ENCODE measurements at regions not wholly inside any gene's neighbourhood (a gene's known extent, or its start where the extent isn't known, plus 50 kb on each side); places are given as distances from the start of the nearest gene placed in this dataset.
"Not testable (repeated sequence)": the region's sequence is repeated elsewhere in the genome, so short reads cannot be mapped to it uniquely, and the experiment has no call there.

DNA sequence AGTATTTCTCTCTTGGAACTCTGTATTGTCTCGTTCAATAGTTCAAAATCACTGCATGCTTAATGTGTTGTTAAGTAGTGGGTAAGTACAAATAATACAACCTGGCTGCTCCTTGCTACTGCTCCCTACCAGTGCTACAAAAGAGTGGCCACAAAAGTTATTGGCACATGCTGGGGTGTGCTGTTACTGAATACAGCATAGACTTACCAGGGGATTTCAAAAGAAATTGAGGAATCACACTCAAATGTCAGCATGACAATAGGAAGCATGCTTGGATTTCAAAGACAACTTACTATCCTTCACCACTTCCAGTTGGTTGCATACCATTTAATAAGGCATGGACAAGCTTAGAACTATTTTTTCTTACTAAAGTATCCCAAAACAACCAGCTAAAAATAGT, 1041.3 kb upstream of the SPRY2 start:
- no peaks in the 10 kb centered on the region for H3K9me3 ChIP-seq (ENCODE audit: control insufficient read depth, insufficient read depth, low read length)
- no peak overlapping the region for H3K9ac ChIP-seq (ENCODE audit: low read depth, low read length)
- no peaks in the 10 kb centered on the region for H3K36me3 ChIP-seq (ENCODE audit: control insufficient read depth, insufficient read depth, low read length)
- peaks cover 6% of the 10 kb centered on the region for H3K4me1 ChIP-seq (ENCODE audit: control insufficient read depth, insufficient read depth, low read length)
- H3K4me3 ChIP-seq (ENCODE audit: low read depth, low read length) = no peak overlapping the region
- no peaks in the 10 kb centered on the region for H3K27me3 ChIP-seq (ENCODE audit: control insufficient read depth, insufficient read depth, low read length)

DNA sequence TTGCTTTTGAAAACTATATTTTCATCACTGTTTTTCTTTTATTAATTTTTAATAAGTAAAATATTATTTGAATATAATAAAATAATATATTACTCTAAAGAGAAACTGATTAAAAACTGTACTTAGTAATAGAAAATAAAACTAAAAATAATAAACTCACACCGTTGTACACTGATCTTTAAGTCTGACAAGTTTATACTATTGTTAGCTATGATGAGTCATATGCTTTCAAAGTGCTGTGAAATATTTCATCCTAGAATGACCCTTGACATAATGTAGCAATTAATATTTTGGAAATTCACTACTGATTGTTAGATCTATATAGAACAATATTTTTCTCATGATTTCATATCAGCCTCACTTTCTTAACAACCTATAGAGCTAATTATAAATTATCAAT, 1040.6 kb upstream of the SPRY2 start:
- no peaks in the 10 kb centered on the region for H3K9me3 ChIP-seq (ENCODE audit: control insufficient read depth, insufficient read depth, low read length)
- no peaks in the 10 kb centered on the region for H3K36me3 ChIP-seq (ENCODE audit: control insufficient read depth, insufficient read depth, low read length)
- H3K4me3 ChIP-seq (ENCODE audit: low read depth, low read length) = no peak overlapping the region
- H3K9ac ChIP-seq (ENCODE audit: low read depth, low read length) = no peak overlapping the region
- H3K4me1 ChIP-seq (ENCODE audit: control insufficient read depth, insufficient read depth, low read length) = peaks cover 6% of the 10 kb centered on the region
- no peaks in the 10 kb centered on the region for H3K27me3 ChIP-seq (ENCODE audit: control insufficient read depth, insufficient read depth, low read length)

DNA sequence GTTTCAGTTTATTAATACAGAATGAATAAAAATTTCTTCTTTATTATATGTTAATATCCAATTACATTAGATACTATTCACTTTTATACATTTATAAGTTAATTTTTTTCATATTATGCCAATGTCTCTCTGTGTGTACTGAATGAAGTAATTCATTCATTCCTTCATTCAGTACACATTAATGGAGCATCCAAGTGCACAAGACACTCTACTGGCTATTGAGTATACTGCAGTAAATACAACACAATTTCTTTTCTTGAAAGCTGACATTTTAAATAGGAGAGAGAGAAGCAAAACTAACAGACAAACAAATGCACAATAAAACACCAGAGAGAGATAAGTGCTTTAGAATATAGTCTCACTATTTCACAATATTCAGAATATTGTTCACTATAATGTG, 1038.3 kb upstream of the SPRY2 start:
- no peak overlapping the region for H3K9ac ChIP-seq (ENCODE audit: low read depth, low read length)
- H3K36me3 ChIP-seq (ENCODE audit: control insufficient read depth, insufficient read depth, low read length) = no peaks in the 10 kb centered on the region

DNA sequence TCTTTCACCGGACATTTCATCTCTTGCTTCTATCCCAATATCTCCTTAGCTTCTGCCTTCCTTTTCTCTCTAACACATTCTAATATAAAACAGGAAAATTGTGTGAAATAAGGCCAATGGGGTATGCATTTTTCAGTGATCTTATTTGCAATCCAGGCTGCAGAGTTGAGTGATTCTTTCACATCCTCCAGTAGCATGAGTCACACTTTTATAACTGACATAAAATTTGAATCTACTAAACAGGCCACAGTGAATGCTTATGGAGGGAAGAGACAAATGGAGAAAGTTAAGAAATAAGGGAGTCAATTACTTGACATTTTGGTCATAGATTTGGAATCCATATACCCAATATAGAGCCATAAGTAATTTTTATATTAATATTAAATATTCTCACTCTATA, 1037.0 kb upstream of the SPRY2 start:
- Histone ChIP-seq H3K4me1 (ENCODE audit: control insufficient read depth, insufficient read depth, low read length) (peaks cover 6% of the 10 kb centered on the region), H3K9ac (ENCODE audit: low read depth, low read length) (no peak overlapping the region), H3K36me3 (ENCODE audit: control insufficient read depth, insufficient read depth, low read length) (no peaks in the 10 kb centered on the region), H3K9me3 (ENCODE audit: control insufficient read depth, insufficient read depth, low read length) (no peaks in the 10 kb centered on the region), H3K4me3 (ENCODE audit: low read depth, low read length) (no peak overlapping the region), H3K27me3 (ENCODE audit: control insufficient read depth, insufficient read depth, low read length) (no peaks in the 10 kb centered on the region)

More for the DNA sequence above, 1038.3 kb upstream of the SPRY2 start:
- Histone ChIP-seq H3K4me1 (ENCODE audit: control insufficient read depth, insufficient read depth, low read length) (peaks cover 6% of the 10 kb centered on the region), H3K4me3 (ENCODE audit: low read depth, low read length) (no peak overlapping the region), H3K27me3 (ENCODE audit: control insufficient read depth, insufficient read depth, low read length) (no peaks in the 10 kb centered on the region), H3K9me3 (ENCODE audit: control insufficient read depth, insufficient read depth, low read length) (no peaks in the 10 kb centered on the region)

DNA sequence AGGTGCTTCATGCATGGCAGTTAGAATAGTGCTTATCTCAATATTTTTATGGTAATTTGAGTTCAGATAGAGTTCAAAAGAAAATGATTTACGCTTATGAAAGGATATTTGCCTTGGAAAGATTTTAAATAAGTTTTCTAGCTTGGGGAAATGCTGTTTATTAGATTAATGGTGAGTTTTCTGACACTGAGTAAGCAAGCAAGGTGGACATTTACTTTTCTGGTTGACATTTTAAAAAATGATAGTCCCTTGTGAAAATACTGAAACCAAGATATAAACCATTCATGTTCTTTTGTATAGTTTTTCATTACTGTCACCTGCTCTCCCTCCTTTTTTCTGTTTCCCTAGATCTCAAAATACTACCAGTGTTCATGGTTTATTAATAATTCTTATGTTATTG, 1034.8 kb upstream of the SPRY2 start:
- no peaks in the 10 kb centered on the region for H3K9me3 ChIP-seq (ENCODE audit: control insufficient read depth, insufficient read depth, low read length)
- no peak overlapping the region for H3K9ac ChIP-seq (ENCODE audit: low read depth, low read length)
- H3K36me3 ChIP-seq (ENCODE audit: control insufficient read depth, insufficient read depth, low read length) = no peaks in the 10 kb centered on the region
- no peaks in the 10 kb centered on the region for H3K27me3 ChIP-seq (ENCODE audit: control insufficient read depth, insufficient read depth, low read length)
- H3K4me3 ChIP-seq (ENCODE audit: low read depth, low read length) = no peak overlapping the region
- H3K4me1 ChIP-seq (ENCODE audit: control insufficient read depth, insufficient read depth, low read length) = no peaks in the 10 kb centered on the region

DNA sequence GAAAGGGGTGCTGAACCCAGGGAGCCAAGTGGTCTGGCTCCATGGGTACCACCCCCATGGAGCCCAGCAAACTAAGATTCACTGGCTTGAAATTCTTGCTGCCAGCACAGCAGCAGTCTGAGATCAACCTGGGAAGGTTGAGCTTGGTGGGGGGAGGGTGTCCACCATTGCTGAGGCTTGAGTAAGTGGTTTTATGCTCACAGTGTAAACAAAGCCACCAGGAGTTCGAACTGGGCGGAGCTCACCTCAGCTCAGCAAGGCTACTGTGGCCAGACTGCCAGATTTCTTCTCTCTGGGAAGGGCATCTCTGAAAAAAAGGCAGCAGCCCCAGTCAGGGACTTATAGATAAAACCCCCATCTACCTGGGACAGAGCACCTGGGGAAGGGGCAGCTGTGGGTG, 1021.8 kb upstream of the SPRY2 start:
- not testable (repeated sequence) for H3K9ac ChIP-seq (ENCODE audit: low read depth, low read length); H3K9me3 ChIP-seq (ENCODE audit: control insufficient read depth, insufficient read depth, low read length); H3K4me1 ChIP-seq (ENCODE audit: control insufficient read depth, insufficient read depth, low read length); H3K4me3 ChIP-seq (ENCODE audit: low read depth, low read length); H3K27me3 ChIP-seq (ENCODE audit: control insufficient read depth, insufficient read depth, low read length); H3K36me3 ChIP-seq (ENCODE audit: control insufficient read depth, insufficient read depth, low read length)

DNA sequence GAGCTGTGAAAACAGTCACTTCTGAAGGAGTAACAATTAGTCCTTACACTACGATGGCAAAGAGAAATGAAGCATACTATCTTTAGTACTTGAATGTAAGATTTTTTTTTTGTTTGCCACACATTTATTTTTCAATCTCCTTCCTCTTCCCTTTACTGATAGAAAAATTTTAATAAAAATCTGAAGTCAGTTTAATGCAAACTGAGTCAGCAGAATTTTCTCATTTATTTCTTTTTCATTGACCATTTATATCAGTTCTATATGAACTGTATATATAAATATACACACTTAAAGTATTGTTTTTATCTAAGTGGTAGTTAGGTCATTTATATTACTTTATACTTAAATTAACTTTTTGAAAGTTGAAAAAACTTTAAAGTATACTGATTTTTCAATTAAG, 1009.1 kb upstream of the SPRY2 start:
- no peaks in the 10 kb centered on the region for H3K4me1 ChIP-seq (ENCODE audit: control insufficient read depth, insufficient read depth, low read length)

DNA sequence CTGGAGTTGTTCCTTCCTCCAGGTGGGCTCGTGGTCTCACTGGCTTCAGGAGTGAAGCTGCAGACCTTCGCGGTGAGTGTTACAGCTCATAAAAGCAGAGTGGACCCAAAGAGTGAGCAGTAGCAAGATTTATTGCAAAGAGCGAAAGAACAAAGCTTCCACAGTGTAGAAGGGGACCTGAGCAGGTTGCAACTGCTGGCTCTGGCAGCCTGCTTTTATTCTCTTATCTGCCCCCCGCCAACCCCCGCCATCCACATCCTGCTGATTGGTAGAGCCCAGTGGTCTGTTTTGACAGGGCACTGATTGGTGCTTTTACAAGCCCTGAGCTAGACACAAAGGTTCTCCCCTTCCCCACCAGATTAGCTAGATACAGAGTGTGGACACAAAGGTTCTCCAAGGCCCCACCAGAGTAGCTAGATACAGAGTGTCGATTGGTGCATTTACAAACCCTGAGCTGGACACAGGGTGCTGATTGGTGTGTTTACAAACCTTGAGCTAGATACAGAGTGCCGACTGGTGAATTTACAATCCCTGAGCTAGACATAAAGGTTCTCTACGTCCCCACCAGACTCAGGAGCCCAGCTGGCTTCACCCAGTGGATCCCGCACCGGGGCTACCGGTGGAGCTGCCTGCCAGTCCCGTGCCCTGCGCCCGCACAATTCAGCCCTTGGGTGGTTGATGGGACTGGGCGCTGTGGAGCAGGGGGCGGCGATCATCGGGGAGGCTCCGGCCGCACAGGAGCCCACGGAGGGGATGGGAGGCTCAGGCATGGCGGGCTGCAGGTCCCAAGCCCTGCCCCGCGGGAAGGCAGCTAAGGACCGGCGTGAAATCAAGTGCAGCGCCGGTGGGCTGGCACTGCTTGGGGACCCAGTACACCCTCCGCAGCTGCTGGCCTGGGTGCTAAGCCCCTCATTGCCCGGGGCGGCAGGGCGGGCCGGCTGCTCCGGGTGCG, 999.5 kb upstream of the SPRY2 start:
- not testable (repeated sequence) for H3K4me3 ChIP-seq (ENCODE audit: low read depth, low read length); H3K9me3 ChIP-seq (ENCODE audit: control insufficient read depth, insufficient read depth, low read length); H3K27me3 ChIP-seq (ENCODE audit: control insufficient read depth, insufficient read depth, low read length); H3K36me3 ChIP-seq (ENCODE audit: control insufficient read depth, insufficient read depth, low read length); H3K4me1 ChIP-seq (ENCODE audit: control insufficient read depth, insufficient read depth, low read length); H3K9ac ChIP-seq (ENCODE audit: low read depth, low read length)

More for the DNA sequence above, 1009.1 kb upstream of the SPRY2 start:
- Histone ChIP-seq H3K9me3 (ENCODE audit: control insufficient read depth, insufficient read depth, low read length) (no peaks in the 10 kb centered on the region), H3K36me3 (ENCODE audit: control insufficient read depth, insufficient read depth, low read length) (no peaks in the 10 kb centered on the region), H3K4me3 (ENCODE audit: low read depth, low read length) (no peak overlapping the region), H3K9ac (ENCODE audit: low read depth, low read length) (no peak overlapping the region), H3K27me3 (ENCODE audit: control insufficient read depth, insufficient read depth, low read length) (no peaks in the 10 kb centered on the region)

DNA sequence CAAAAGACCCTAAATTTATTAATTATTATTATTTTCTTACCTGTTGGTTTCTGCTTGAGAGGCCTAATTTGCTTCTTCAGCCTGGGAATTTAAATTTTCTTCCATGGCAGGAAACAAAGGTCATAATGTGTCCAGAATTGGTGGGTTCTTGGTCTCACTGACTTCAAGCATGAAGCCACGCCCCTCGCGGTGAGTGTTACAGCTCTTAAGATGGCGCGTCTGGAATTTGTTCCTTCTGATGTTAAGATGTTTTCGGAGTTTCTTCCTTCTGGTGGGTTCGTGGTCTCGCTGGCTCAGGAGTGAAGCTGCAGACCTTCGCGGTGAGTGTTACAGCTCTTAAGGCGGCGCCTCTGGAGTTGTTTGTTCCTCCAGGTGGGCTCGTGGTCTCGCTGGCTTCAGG, 998.7 kb upstream of the SPRY2 start:
- H3K9me3 ChIP-seq (ENCODE audit: control insufficient read depth, insufficient read depth, low read length); H3K27me3 ChIP-seq (ENCODE audit: control insufficient read depth, insufficient read depth, low read length); H3K4me1 ChIP-seq (ENCODE audit: control insufficient read depth, insufficient read depth, low read length); H3K9ac ChIP-seq (ENCODE audit: low read depth, low read length); H3K4me3 ChIP-seq (ENCODE audit: low read depth, low read length); H3K36me3 ChIP-seq (ENCODE audit: control insufficient read depth, insufficient read depth, low read length): not testable (repeated sequence)

DNA sequence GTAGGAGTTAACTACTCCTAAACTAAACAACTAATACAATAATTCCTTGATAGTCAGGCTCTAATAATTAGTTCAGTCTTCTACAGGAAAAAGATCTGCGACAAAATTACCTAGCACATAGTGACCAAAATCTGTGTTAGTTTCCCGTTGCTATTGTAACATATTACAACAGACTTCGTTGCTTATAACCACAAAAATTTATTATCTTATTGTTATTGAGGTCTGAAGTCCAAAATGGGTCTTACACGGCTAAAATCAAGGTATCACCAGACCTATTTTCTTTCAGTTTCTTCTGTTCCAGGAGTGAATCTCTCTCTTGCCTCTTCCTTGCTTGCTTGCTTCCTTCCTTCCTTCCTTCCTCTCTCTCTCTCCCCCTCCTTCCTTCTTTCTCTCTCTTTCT, 993.6 kb upstream of the SPRY2 start:
- no peak overlapping the region for H3K4me3 ChIP-seq (ENCODE audit: low read depth, low read length)
- no peaks in the 10 kb centered on the region for H3K4me1 ChIP-seq (ENCODE audit: control insufficient read depth, insufficient read depth, low read length)
- H3K9me3 ChIP-seq (ENCODE audit: control insufficient read depth, insufficient read depth, low read length) = peaks cover 2% of the 10 kb centered on the region
- H3K27me3 ChIP-seq (ENCODE audit: control insufficient read depth, insufficient read depth, low read length) = no peaks in the 10 kb centered on the region
- H3K36me3 ChIP-seq (ENCODE audit: control insufficient read depth, insufficient read depth, low read length) = no peaks in the 10 kb centered on the region
- H3K9ac ChIP-seq (ENCODE audit: low read depth, low read length) = no peak overlapping the region

DNA sequence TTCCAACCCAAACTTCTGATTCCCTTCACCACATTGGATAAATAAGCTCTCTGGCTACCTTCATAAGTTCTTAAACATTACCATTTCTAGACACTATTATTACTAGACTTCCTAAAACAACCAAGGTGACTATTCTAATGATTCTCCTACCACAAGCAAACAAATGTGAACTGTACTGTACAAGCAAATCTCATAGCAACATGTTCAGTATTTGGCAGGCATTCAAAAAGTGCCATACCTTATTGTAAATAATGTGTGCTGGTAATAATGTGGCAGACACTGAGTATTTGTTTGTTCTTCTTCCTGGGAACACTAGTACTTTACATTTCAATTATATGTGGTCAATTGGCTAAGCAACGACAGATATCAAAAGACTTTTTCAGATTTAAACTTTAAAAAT, 986.0 kb upstream of the SPRY2 start:
- Histone ChIP-seq H3K9me3 (ENCODE audit: control insufficient read depth, insufficient read depth, low read length) (peaks cover 2% of the 10 kb centered on the region), H3K9ac (ENCODE audit: low read depth, low read length) (no peak overlapping the region), H3K4me3 (ENCODE audit: low read depth, low read length) (no peak overlapping the region), H3K4me1 (ENCODE audit: control insufficient read depth, insufficient read depth, low read length) (no peaks in the 10 kb centered on the region), H3K27me3 (ENCODE audit: control insufficient read depth, insufficient read depth, low read length) (no peaks in the 10 kb centered on the region), H3K36me3 (ENCODE audit: control insufficient read depth, insufficient read depth, low read length) (no peaks in the 10 kb centered on the region)

DNA sequence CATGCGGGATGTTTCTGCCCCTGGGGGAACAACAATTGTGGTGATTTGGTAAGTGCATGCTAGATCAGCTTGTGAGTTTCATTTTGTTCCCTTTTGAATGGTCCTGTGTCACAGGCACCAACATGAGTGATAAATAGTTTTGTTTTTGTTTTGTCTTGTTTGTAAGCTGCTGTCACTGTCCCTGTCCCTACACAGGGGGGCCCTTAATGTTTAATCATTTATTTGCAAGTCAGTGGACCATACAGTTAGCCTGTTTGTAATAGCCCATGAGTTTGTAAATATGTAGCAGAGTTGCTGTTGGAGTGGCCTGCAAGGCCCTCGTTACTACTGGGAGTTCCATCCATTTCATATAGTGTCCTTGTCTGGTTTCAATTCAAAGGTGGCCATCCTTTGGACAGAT, 979.6 kb upstream of the SPRY2 start:
- Histone ChIP-seq H3K27me3 (ENCODE audit: control insufficient read depth, insufficient read depth, low read length) (no peaks in the 10 kb centered on the region), H3K9me3 (ENCODE audit: control insufficient read depth, insufficient read depth, low read length) (no peaks in the 10 kb centered on the region), H3K4me1 (ENCODE audit: control insufficient read depth, insufficient read depth, low read length) (no peaks in the 10 kb centered on the region), H3K9ac (ENCODE audit: low read depth, low read length) (no peak overlapping the region), H3K4me3 (ENCODE audit: low read depth, low read length) (no peak overlapping the region), H3K36me3 (ENCODE audit: control insufficient read depth, insufficient read depth, low read length) (no peaks in the 10 kb centered on the region)
